ENCODE measurements at regions not wholly inside any gene's neighbourhood (a gene's known extent, or its start where the extent isn't known, plus 50 kb on each side); places are given as distances from the start of the nearest gene placed in this dataset.

DNA sequence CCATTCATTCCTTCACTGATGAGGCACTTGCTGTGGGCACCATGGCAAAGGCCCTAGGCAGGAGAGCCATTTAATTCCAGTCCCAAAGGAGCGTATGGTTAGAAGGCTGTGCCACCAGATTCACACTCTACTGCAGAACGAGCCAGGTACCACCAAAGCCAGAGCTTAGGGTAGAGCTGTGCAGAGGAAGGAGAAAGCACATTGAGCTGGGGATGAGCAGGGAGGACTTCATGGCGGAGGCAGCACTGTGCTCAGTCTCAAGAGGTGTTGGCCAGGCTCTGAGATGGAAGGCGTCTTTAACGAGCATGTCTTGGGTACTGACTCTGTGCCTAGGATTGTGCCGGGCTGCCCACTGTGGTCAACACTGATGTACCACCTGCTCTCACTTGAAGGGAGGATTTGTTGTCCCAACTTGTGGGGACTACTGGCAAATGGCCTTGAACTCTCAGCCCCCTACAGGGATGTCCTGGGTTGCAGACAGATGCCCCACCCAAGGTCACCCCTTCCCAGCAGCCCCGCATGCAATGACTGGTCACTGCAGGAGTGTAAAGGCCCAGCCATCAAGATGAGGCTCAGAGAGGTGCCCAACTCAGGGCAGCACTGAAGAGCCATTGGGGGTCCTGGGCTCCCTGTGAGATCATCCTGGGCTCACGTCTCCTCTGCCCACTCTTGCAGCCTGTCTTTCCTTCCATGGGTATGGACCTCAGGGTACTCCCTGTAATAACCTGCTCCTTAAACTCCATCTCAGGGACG, 251.4 kb downstream of the GLI2 start:
- no peak for TF ChIP-seq CTCF (conservative IDR thresholded peaks at IDR 0.05; ENCODE audit: low read depth, low read length)
- no peak for TF ChIP-seq EZH2 (IDR thresholded peaks at IDR 0.05; ENCODE audit: low read length, unreplicated experiment)
- TF ChIP-seq EZH2phosphoT487 (IDR thresholded peaks at IDR 0.05; ENCODE audit: borderline replicate concordance, low read length), result no peak

Measured in PC-3 (cell line).